Caco-2 (cell line): ENCODE measurements at regions not wholly inside any gene's neighbourhood (a gene's known extent, or its start where the extent isn't known, plus 50 kb on each side); places are given as distances from the start of the nearest gene placed in this dataset.

Experiments used
- BruUV-seq: library from RNA; stranded (reverse); fragments of 400-500 nt; replicated peaks from 2 replicates; lab custom pipeline; 2021; lab: Mats Ljungman, UMichigan
- CTCF ChIA-PET: fragments of 300-600 bp; sonication (Branson Sonifier 250); formaldehyde crosslinking; loops from one replicate; lab custom pipeline; 2022; ENCODE audit warnings: antibody characterized with exemption; lab: Charles Lee
- POLR2A ChIA-PET: fragments of 300-600 bp; sonication (Branson Sonifier 250); formaldehyde crosslinking; loops from one replicate; lab custom pipeline; 2022; ENCODE audit warnings: antibody characterized with exemption; lab: Charles Lee
- DNase-seq, 2 experiments: peaks; one replicate each; pipeline versions ENCODE4 v3.0.0 to v3.0.0-alpha.2; 2020 to 2022
- H3K27me3 ChIP-seq: replicated peaks from 2 replicates; pipeline ENCODE4 v1.6.0; 2011; ENCODE audit warnings: low read length; ENCODE audit not compliant: control insufficient read depth, insufficient read depth
- H3K36me3 ChIP-seq: 2 replicates; pipeline ENCODE4 v1.5.1; 2011; ENCODE audit warnings: low read length; ENCODE audit not compliant: control insufficient read depth, insufficient read depth
- H3K4me1 ChIP-seq: fragments of 250-450 bp; sonication (Bioruptor Pico); 2 replicates; pipeline ENCODE4 v1.5.1; 2020; ENCODE audit warnings: mild to moderate bottlenecking
- H3K4me3 ChIP-seq: 2 replicates; pipeline ENCODE4 v1.5.1; 2011; ENCODE audit warnings: low read depth, mild to moderate bottlenecking, control low read depth, low read length
- H3K9me3 ChIP-seq: fragments of 250-450 bp; sonication (Bioruptor Pico); 2 replicates; pipeline ENCODE4 v1.5.1; 2020; ENCODE audit warnings: mild to moderate bottlenecking, moderate library complexity
- H3K27ac Mint-ChIP-seq: one replicate; pipeline ENCODE4 v1.8.0; 2022; ENCODE audit warnings: mixed read lengths; ENCODE audit not compliant: unreplicated experiment
- H3K27me3 Mint-ChIP-seq: one replicate; pipeline ENCODE4 v1.8.0; 2022; ENCODE audit warnings: mixed read lengths; ENCODE audit not compliant: insufficient read depth, unreplicated experiment
- H3K36me3 Mint-ChIP-seq: one replicate; pipeline ENCODE4 v1.8.0; 2022; ENCODE audit warnings: mild to moderate bottlenecking, mixed read lengths; ENCODE audit not compliant: insufficient read depth, unreplicated experiment
- H3K4me1 Mint-ChIP-seq: one replicate; pipeline ENCODE4 v1.8.0; 2022; ENCODE audit warnings: low read depth, mixed read lengths; ENCODE audit not compliant: unreplicated experiment
- H3K4me3 Mint-ChIP-seq: one replicate; pipeline ENCODE4 v1.8.0; 2022; ENCODE audit warnings: mild to moderate bottlenecking, moderate library complexity, mixed read lengths; ENCODE audit not compliant: unreplicated experiment
- H3K9me3 Mint-ChIP-seq: one replicate; pipeline ENCODE4 v1.8.0; 2022; ENCODE audit warnings: mixed read lengths; ENCODE audit not compliant: unreplicated experiment
- intact Hi-C: fragments of 100-400 bp; cut with micrococcal nuclease; formaldehyde crosslinking; loops from one replicate; pipeline ENCODE4 v1.10.0; 2022; ENCODE audit not compliant: unreplicated experiment
- TF ChIP-seq, protein P1 (sequence below), 2 experiments: fragments of 200-600 bp in 1 of 2; IDR thresholded peaks; 1 replicate in 1 of 2; 2 replicates in 1 of 2; pipeline versions ENCODE4 v1.5.1 to v1.8.0; 2011 to 2022; ENCODE audit warnings: antibody characterized with exemption in 1 of 2, control low read depth in 1 of 2, inconsistent platforms in 1 of 2, low read depth in 1 of 2, low read length in 1 of 2, mild to moderate bottlenecking in 1 of 2, moderate library complexity in 1 of 2; ENCODE audit not compliant: insufficient read depth in 1 of 2, severe bottlenecking in 1 of 2, unreplicated experiment in 1 of 2

DNA sequence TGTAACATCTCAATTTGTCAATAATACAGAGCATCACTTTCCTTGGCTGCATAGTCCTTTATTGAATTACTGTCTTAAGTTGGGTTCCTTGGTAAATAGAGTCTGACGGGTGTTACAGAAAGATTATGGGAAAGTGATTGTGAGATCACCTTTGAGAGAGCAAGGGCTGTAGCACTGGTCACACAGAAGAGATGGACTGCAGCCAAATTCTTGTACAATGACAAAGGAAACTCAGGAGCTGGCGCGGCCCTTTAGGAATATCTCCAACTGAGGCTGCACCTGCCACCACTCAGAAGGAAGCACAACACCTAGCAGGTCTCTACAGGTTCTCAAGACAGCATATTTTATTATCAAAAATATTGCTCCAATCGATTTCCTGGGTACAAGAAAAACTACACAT lies 350.0 kb upstream of the ISL1 start:
- H3K9me3 ChIP-seq = no peaks in the 10 kb centered on the region
- ChIA-PET CTCF (no interaction called here), POLR2A (no interaction called here)
- Mint-ChIP-seq H3K4me1 (no peaks in the 10 kb centered on the region), H3K36me3 (no peaks in the 10 kb centered on the region), H3K4me3 (no peak overlapping the region), H3K9me3 (no peaks in the 10 kb centered on the region), H3K27me3 (no peaks in the 10 kb centered on the region), H3K27ac (no peak overlapping the region)
- no TSS peak for BruUV-seq
- H3K27me3 ChIP-seq = no peaks in the 10 kb centered on the region
- no peaks in the 10 kb centered on the region for H3K36me3 ChIP-seq
- H3K4me1 ChIP-seq = no peaks in the 10 kb centered on the region
- no peak for DNase-seq
- TF ChIP-seq, protein P1, sequence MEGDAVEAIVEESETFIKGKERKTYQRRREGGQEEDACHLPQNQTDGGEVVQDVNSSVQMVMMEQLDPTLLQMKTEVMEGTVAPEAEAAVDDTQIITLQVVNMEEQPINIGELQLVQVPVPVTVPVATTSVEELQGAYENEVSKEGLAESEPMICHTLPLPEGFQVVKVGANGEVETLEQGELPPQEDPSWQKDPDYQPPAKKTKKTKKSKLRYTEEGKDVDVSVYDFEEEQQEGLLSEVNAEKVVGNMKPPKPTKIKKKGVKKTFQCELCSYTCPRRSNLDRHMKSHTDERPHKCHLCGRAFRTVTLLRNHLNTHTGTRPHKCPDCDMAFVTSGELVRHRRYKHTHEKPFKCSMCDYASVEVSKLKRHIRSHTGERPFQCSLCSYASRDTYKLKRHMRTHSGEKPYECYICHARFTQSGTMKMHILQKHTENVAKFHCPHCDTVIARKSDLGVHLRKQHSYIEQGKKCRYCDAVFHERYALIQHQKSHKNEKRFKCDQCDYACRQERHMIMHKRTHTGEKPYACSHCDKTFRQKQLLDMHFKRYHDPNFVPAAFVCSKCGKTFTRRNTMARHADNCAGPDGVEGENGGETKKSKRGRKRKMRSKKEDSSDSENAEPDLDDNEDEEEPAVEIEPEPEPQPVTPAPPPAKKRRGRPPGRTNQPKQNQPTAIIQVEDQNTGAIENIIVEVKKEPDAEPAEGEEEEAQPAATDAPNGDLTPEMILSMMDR (IDR thresholded peaks at IDR 0.05; ENCODE audit: insufficient read depth in 1 of 2, low read depth in 1 of 2, low read length in 1 of 2, severe bottlenecking in 1 of 2, unreplicated experiment in 1 of 2) = no peak
- intact Hi-C loops = no loop called here
- H3K4me3 ChIP-seq = no peak overlapping the region

DNA sequence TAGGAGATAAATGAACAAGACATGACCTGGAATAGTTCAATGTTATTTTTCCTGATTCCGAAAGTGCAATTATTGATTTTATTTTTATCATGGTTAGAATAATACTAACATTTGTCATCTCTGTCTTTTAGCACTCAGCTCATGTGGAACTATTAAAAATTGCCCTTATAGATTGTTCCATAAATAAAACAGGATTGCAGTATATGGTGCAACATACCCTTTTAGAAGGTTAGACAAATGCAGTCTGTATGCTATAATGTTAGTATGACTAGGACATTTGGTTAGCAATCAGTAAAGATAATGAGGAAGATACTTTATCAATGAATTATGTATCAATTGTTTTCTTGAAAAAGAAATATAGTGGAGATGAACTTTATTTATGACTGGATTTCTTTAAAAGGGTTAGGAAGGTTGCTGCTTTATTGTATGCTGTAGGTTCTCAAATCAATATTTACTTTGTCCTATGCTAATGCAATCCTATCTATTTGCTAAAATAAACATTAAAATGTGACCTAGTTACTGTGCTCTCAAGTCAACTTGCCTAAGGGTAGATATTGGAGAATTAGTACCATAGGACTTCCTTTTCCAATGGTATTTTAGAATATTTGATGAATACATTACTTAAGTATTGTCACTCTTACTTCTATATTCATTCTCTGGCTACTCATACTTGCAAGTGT lies 348.9 kb upstream of the ISL1 start:
- no peaks in the 10 kb centered on the region for H3K9me3 ChIP-seq
- H3K27me3 ChIP-seq = no peaks in the 10 kb centered on the region
- ChIA-PET CTCF (no interaction called here), POLR2A (no interaction called here)
- TF ChIP-seq, protein P1 (IDR thresholded peaks at IDR 0.05; ENCODE audit: insufficient read depth in 1 of 2, low read depth in 1 of 2, low read length in 1 of 2, severe bottlenecking in 1 of 2, unreplicated experiment in 1 of 2) = no peak
- no peak overlapping the region for H3K4me3 ChIP-seq
- no peaks in the 10 kb centered on the region for H3K4me1 ChIP-seq
- no peaks in the 10 kb centered on the region for H3K9me3 Mint-ChIP-seq
- H3K36me3 Mint-ChIP-seq = no peaks in the 10 kb centered on the region
- H3K27me3 Mint-ChIP-seq = no peaks in the 10 kb centered on the region
- H3K4me1 Mint-ChIP-seq = no peaks in the 10 kb centered on the region
- DNase-seq = no peak
- H3K27ac Mint-ChIP-seq = no peak overlapping the region
- intact Hi-C loops = no loop called here
- BruUV-seq = no TSS peak
- H3K4me3 Mint-ChIP-seq = no peak overlapping the region
- H3K36me3 ChIP-seq = no peaks in the 10 kb centered on the region

DNA sequence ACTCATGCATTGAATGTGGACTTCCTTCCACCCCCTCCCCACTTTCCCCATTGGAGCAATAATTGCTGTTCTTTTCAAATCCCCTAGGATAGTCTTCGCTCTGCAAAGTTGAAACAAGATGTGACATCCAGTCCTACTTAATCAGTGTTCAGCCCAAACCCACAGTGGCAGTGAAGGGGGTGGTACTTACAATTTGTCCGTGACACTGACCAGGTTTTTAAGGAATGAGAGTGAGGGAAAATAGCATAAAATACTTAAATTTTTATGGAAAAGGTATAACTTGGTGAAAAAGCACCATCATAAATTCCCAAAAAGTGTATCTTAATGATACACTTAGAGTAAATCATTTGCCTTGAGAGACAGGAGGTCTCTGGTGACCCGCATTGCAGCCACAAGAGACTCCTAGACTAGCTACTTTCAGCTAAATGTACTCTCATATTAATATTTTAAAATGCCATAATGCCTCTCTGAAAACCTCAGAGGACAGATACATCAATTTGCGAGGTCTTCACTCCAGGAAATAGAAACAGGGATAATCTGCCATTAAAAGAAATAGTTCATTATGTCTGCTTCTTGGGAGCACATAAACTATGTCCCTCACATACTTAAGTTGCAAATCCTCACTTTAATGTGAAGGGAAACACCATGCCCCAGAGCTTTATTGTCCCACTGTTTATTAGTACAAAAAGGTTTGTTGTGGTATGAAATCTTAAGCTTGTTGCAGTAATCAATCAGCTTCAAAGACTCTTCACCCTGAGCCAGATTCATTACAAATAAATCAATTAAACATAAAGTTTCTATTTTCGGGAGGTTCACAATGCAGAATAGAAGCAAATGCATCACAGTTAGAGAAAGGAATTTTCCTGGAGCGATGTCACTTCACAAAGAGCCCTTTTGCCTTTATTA lies 343.6 kb upstream of the ISL1 start:
- H3K36me3 Mint-ChIP-seq = no peaks in the 10 kb centered on the region
- Histone ChIP-seq H3K9me3 (no peaks in the 10 kb centered on the region), H3K4me3 (no peak overlapping the region), H3K4me1 (no peaks in the 10 kb centered on the region), H3K36me3 (no peaks in the 10 kb centered on the region), H3K27me3 (no peaks in the 10 kb centered on the region)
- no peak for DNase-seq
- H3K4me1 Mint-ChIP-seq = no peaks in the 10 kb centered on the region
- POLR2A ChIA-PET = no interaction called here
- intact Hi-C loops = no loop called here
- no peak overlapping the region for H3K4me3 Mint-ChIP-seq
- BruUV-seq = no TSS peak
- H3K27ac Mint-ChIP-seq = no peak overlapping the region
- H3K9me3 Mint-ChIP-seq = no peaks in the 10 kb centered on the region
- TF ChIP-seq, protein P1 (IDR thresholded peaks at IDR 0.05; ENCODE audit: insufficient read depth in 1 of 2, low read depth in 1 of 2, low read length in 1 of 2, severe bottlenecking in 1 of 2, unreplicated experiment in 1 of 2) = no peak
- CTCF ChIA-PET = no interaction called here
- H3K27me3 Mint-ChIP-seq = peaks cover 4% of the 10 kb centered on the region
